HG03520 (cell line): ENCODE measurements at regions not wholly inside any gene's neighbourhood (a gene's known extent, or its start where the extent isn't known, plus 50 kb on each side); places are given as distances from the start of the nearest gene placed in this dataset.
"Not testable (repeated sequence)": the region's sequence is repeated elsewhere in the genome, so short reads cannot be mapped to it uniquely, and the experiment has no call there.

Experiments
- ATAC-seq: cut with Tn5 transposase; IDR thresholded peaks from one replicate; pipeline ENCODE4 v1.9.1; 2021; ENCODE audit warnings: mild to moderate bottlenecking, moderate library complexity; ENCODE audit not compliant: unreplicated experiment

- ATAC-seq = not testable (repeated sequence)
These were observed 51.4 kb upstream of the INPP4B start for GRCh38 chr4:142897518-142897917.

GRCh38 chr4:142900622-142901021 is 54.5 kb upstream of the INPP4B start:
- ATAC-seq = no peak

- ATAC-seq = no peak
These were observed 55.1 kb upstream of the INPP4B start for GRCh38 chr4:142901166-142901662.

GRCh38 chr4:142903617-142904016 is 57.5 kb upstream of the INPP4B start:
- not testable (repeated sequence) for ATAC-seq

GRCh38 chr4:142909908-142910307 is 63.8 kb upstream of the INPP4B start:
- no peak for ATAC-seq

GRCh38 chr4:142913034-142913433 is 66.9 kb upstream of the INPP4B start:
- ATAC-seq = no peak

GRCh38 chr4:142913461-142914030 is 67.4 kb upstream of the INPP4B start:
- no peak for ATAC-seq

- ATAC-seq = no peak
These were observed 71.6 kb upstream of the INPP4B start for GRCh38 chr4:142917678-142918077.

- ATAC-seq = no peak
These were observed 76.6 kb upstream of the INPP4B start for GRCh38 chr4:142922720-142923119.

GRCh38 chr4:142923619-142924018 is 77.5 kb upstream of the INPP4B start:
- ATAC-seq = no peak

- no peak for ATAC-seq
These were observed 79.1 kb upstream of the INPP4B start for GRCh38 chr4:142925161-142925560.

GRCh38 chr4:142927721-142928120 is 81.6 kb upstream of the INPP4B start:
- ATAC-seq = no peak

- no peak for ATAC-seq
These were observed 83.4 kb upstream of the INPP4B start for GRCh38 chr4:142929526-142929925.

GRCh38 chr4:142933207-142933606 is 87.1 kb upstream of the INPP4B start:
- ATAC-seq = no peak

GRCh38 chr4:142940425-142941330 is 94.6 kb upstream of the INPP4B start:
- no peak for ATAC-seq

- ATAC-seq = no peak
These were observed 98.5 kb upstream of the INPP4B start for GRCh38 chr4:142944565-142944964.

- no peak for ATAC-seq
These were observed 106.9 kb upstream of the INPP4B start for GRCh38 chr4:142952821-142953580.

- no peak for ATAC-seq
These were observed 108.3 kb upstream of the INPP4B start for GRCh38 chr4:142954415-142954814.

- no peak for ATAC-seq
These were observed 109.4 kb upstream of the INPP4B start for GRCh38 chr4:142955501-142955900.

GRCh38 chr4:142959173-142959572 is 113.1 kb upstream of the INPP4B start:
- ATAC-seq = no peak

- ATAC-seq = no peak
These were observed 114.0 kb upstream of the INPP4B start for GRCh38 chr4:142960126-142960525.
